ENCODE measurements at regions not wholly inside any gene's neighbourhood (a gene's known extent, or its start where the extent isn't known, plus 50 kb on each side); places are given as distances from the start of the nearest gene placed in this dataset.

- TF ChIP-seq CTCF (IDR thresholded peaks at IDR 0.05; ENCODE audit: insufficient read depth in 1 of 2, low read depth in 1 of 2, low read length in 1 of 2, severe bottlenecking in 1 of 2, unreplicated experiment in 1 of 2) = no peak
- ChIA-PET CTCF (no interaction called here), POLR2A (no interaction called here)
- DNase-seq = no peak
- H3K27me3 Mint-ChIP-seq (ENCODE audit: insufficient read depth, unreplicated experiment) = peaks cover 19% of the 10 kb centered on the region
- no peak overlapping the region for H3K27ac Mint-ChIP-seq (ENCODE audit: unreplicated experiment)
- Histone ChIP-seq H3K27me3 (replicated peaks; ENCODE audit: control insufficient read depth, insufficient read depth, low read length) (no peaks in the 10 kb centered on the region), H3K36me3 (ENCODE audit: control insufficient read depth, insufficient read depth, low read length) (no peaks in the 10 kb centered on the region), H3K4me3 (ENCODE audit: low read depth, low read length) (no peak overlapping the region), H3K4me1 (no peaks in the 10 kb centered on the region), H3K9me3 (no peaks in the 10 kb centered on the region)
- H3K4me3 Mint-ChIP-seq (ENCODE audit: unreplicated experiment) = no peak overlapping the region
- H3K36me3 Mint-ChIP-seq (ENCODE audit: insufficient read depth, unreplicated experiment) = no peaks in the 10 kb centered on the region
- no TSS peak for BruUV-seq (replicated peaks)
- H3K4me1 Mint-ChIP-seq (ENCODE audit: low read depth, unreplicated experiment) = no peaks in the 10 kb centered on the region
- H3K9me3 Mint-ChIP-seq (ENCODE audit: unreplicated experiment) = no peaks in the 10 kb centered on the region
- intact Hi-C loops (cut with micrococcal nuclease; ENCODE audit: unreplicated experiment) = no loop called here
These were observed 404.0 kb upstream of the PLXNA2 start for GRCh38 chr1:208648146-208648545.

GRCh38 chr1:208652296-208653160 is 408.3 kb upstream of the PLXNA2 start:
- H3K36me3 Mint-ChIP-seq (ENCODE audit: insufficient read depth, unreplicated experiment) = no peaks in the 10 kb centered on the region
- Histone ChIP-seq H3K27me3 (replicated peaks; ENCODE audit: control insufficient read depth, insufficient read depth, low read length) (no peaks in the 10 kb centered on the region), H3K4me3 (ENCODE audit: low read depth, low read length) (no peak overlapping the region), H3K36me3 (ENCODE audit: control insufficient read depth, insufficient read depth, low read length) (no peaks in the 10 kb centered on the region), H3K4me1 (no peaks in the 10 kb centered on the region), H3K9me3 (no peaks in the 10 kb centered on the region)
- H3K9me3 Mint-ChIP-seq (ENCODE audit: unreplicated experiment) = no peaks in the 10 kb centered on the region
- intact Hi-C loops (cut with micrococcal nuclease; ENCODE audit: unreplicated experiment) = loop anchor here (1.0 to 10.0 kb wide), 7 partner anchors 345 to 862 kb away; no protein-coding TSS in a partner anchor
- peak; percentile 84 to 87 for TF ChIP-seq CTCF (IDR thresholded peaks at IDR 0.05; ENCODE audit: insufficient read depth in 1 of 2, low read depth in 1 of 2, low read length in 1 of 2, severe bottlenecking in 1 of 2, unreplicated experiment in 1 of 2)
- H3K4me3 Mint-ChIP-seq (ENCODE audit: unreplicated experiment) = no peak overlapping the region
- ChIA-PET POLR2A (no interaction called here), CTCF (interaction anchor here (1.1 kb wide), 1 partner anchor 555 kb away, joined by 6 read pairs; no protein-coding TSS in a partner anchor)
- H3K27ac Mint-ChIP-seq (ENCODE audit: unreplicated experiment) = no peak overlapping the region
- BruUV-seq (replicated peaks) = no TSS peak
- peak; percentile 55 to 60 for DNase-seq
- peaks cover 13% of the 10 kb centered on the region for H3K27me3 Mint-ChIP-seq (ENCODE audit: insufficient read depth, unreplicated experiment)
- H3K4me1 Mint-ChIP-seq (ENCODE audit: low read depth, unreplicated experiment) = no peaks in the 10 kb centered on the region

GRCh38 chr1:208653426-208653825 is 409.2 kb upstream of the PLXNA2 start:
- ChIA-PET CTCF (no interaction called here), POLR2A (no interaction called here)
- Mint-ChIP-seq H3K4me1 (ENCODE audit: low read depth, unreplicated experiment) (no peaks in the 10 kb centered on the region), H3K4me3 (ENCODE audit: unreplicated experiment) (no peak overlapping the region), H3K27me3 (ENCODE audit: insufficient read depth, unreplicated experiment) (peaks cover 11% of the 10 kb centered on the region), H3K27ac (ENCODE audit: unreplicated experiment) (no peak overlapping the region), H3K36me3 (ENCODE audit: insufficient read depth, unreplicated experiment) (no peaks in the 10 kb centered on the region), H3K9me3 (ENCODE audit: unreplicated experiment) (no peaks in the 10 kb centered on the region)
- Histone ChIP-seq H3K4me3 (ENCODE audit: low read depth, low read length) (no peak overlapping the region), H3K36me3 (ENCODE audit: control insufficient read depth, insufficient read depth, low read length) (no peaks in the 10 kb centered on the region), H3K9me3 (no peaks in the 10 kb centered on the region), H3K4me1 (no peaks in the 10 kb centered on the region), H3K27me3 (replicated peaks; ENCODE audit: control insufficient read depth, insufficient read depth, low read length) (no peaks in the 10 kb centered on the region)
- no peak for TF ChIP-seq CTCF (IDR thresholded peaks at IDR 0.05; ENCODE audit: insufficient read depth in 1 of 2, low read depth in 1 of 2, low read length in 1 of 2, severe bottlenecking in 1 of 2, unreplicated experiment in 1 of 2)
- intact Hi-C loops (cut with micrococcal nuclease; ENCODE audit: unreplicated experiment) = loop anchor here (5.0 to 10.0 kb wide), 5 partner anchors 344 to 861 kb away; no protein-coding TSS in a partner anchor
- no TSS peak for BruUV-seq (replicated peaks)
- DNase-seq = no peak

Data from Caco-2 (cell line).